ENCODE measurements at regions not wholly inside any gene's neighbourhood (a gene's known extent, or its start where the extent isn't known, plus 50 kb on each side); places are given as distances from the start of the nearest gene placed in this dataset.
"Not testable (repeated sequence)": the region's sequence is repeated elsewhere in the genome, so short reads cannot be mapped to it uniquely, and the experiment has no call there.

GRCh38 chr3:198096015-198096414 lies 136.0 kb downstream of the LMLN start:
- DNase-seq (ENCODE audit: low read depth in 2 of 3, low spot score in 1 of 3) = no peak

GRCh38 chr3:198097048-198097447 lies 137.0 kb downstream of the LMLN start:
- no peak for DNase-seq (ENCODE audit: low read depth in 2 of 3, low spot score in 1 of 3)

DNA sequence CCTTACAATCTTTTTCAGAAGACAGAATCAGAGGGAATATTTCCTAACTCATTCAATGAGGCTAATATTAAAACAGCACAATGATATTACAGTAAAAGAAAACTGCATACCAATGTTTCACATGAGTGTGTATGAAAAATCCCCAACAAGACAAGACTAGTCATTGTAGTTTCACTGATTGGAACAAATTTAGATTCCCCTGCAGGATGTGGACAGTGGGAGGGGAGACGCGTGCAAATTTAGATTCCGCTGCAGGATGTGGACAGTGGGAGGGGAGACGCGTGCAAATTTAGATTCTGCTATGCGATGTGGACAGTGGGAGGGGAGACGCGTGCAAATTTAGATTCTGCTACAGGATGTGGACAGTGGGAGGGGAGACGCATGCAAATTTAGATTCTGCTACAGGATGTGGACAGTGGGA lies 138.7 kb downstream of the LMLN start:
- not testable (repeated sequence) for DNase-seq (ENCODE audit: low read depth in 2 of 3, low spot score in 1 of 3)

- not testable (repeated sequence) for DNase-seq (ENCODE audit: low read depth in 2 of 3, low spot score in 1 of 3)
Observed at GRCh38 chr3:198103070-198103469, 143.1 kb downstream of the LMLN start.

DNA sequence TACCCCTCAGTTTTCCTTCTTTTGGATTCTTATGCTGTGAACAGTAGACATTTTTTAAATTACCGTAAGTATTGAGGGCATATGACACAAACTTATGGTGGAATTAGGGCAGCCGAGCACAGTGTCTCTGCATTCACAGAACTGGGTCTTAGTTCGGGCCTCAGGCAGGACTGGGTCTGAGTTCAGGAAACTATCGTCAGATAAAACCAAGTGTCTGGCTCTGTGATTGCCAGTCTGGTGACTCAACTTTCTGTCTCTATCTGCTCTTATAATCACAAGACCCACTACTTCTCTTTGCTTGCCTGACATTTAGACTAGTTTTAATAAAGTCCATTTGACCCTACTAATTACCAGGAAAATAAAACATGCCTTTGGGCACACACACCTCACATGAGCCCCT lies 146.2 kb downstream of the LMLN start:
- DNase-seq (ENCODE audit: low read depth in 2 of 3, low spot score in 1 of 3) = no peak

DNA sequence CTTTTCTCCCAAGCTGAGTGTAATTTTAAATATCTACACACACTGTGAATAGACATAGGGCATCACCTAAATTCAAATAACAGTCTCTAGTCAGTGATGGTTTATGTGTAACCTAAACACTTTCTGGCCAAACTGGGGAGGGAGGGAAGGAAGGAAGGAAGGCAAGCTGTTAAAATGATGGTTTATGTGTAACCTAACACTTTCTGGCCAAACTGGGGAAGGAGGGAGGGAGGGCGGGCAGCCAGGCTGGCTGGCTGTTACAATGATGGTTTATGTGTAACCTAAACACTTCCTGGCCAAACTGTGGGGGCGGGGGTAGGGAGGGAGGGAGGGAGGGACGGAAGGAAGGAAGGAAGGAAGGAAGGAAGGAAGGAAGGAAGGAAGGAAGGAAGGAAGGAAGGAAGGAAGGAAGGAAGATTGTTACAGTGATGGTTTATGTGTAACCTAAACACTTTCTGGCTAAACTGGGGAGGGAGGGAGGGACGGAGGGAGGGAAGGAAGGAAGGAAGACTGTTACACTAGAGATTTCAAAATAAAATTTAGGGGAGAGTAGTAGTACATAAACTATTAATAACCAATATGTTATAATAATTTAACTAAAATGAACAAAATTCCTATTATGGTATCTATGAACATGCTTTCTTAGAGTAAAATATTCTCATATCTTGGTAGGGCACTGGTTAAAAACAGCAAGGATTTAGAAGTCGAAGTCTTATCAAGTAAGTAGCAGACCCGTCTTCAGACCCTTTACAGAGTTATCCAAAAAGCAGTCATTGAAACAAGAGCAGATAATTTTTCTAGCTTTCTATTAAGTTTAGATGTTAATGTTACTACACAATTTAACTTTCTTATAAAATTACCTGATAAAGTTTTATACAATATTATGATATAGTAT lies 148.1 kb downstream of the LMLN start:
- no peak for DNase-seq (ENCODE audit: low read depth in 2 of 3, low spot score in 1 of 3)

GRCh38 chr3:198109883-198110282 lies 149.9 kb downstream of the LMLN start:
- no peak for DNase-seq (ENCODE audit: low read depth in 2 of 3, low spot score in 1 of 3)

- no peak for DNase-seq (ENCODE audit: low read depth in 2 of 3, low spot score in 1 of 3)
Observed at GRCh38 chr3:198112031-198112430, 152.0 kb downstream of the LMLN start.

- no peak for DNase-seq (ENCODE audit: low read depth in 2 of 3, low spot score in 1 of 3)
Observed at GRCh38 chr3:198113206-198114053, 153.4 kb downstream of the LMLN start.

- not testable (repeated sequence) for DNase-seq (ENCODE audit: low read depth in 2 of 3, low spot score in 1 of 3)
Observed at GRCh38 chr3:198114516-198114915, 154.5 kb downstream of the LMLN start.

DNA sequence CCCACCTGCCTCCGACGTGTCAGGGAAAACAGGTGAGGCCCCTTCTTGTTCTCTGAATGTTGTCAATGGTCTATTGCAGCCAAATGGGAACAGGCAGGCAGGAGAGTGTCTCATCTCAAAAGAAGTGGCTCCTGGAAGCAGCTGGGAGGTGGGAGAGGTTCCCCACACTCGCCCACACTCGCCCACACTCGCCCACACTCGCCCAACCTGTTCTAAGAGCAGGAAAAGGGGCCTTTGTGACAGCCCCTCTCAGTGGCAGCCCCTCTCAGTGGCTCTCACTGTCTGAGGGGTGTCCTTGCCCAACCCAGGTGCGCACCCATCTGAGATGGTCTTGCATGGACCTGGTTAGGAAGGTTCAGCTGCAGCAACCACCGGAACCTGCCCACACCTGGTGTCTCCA lies 162.2 kb downstream of the LMLN start:
- not testable (repeated sequence) for DNase-seq (ENCODE audit: low read depth in 2 of 3, low spot score in 1 of 3)

DNA sequence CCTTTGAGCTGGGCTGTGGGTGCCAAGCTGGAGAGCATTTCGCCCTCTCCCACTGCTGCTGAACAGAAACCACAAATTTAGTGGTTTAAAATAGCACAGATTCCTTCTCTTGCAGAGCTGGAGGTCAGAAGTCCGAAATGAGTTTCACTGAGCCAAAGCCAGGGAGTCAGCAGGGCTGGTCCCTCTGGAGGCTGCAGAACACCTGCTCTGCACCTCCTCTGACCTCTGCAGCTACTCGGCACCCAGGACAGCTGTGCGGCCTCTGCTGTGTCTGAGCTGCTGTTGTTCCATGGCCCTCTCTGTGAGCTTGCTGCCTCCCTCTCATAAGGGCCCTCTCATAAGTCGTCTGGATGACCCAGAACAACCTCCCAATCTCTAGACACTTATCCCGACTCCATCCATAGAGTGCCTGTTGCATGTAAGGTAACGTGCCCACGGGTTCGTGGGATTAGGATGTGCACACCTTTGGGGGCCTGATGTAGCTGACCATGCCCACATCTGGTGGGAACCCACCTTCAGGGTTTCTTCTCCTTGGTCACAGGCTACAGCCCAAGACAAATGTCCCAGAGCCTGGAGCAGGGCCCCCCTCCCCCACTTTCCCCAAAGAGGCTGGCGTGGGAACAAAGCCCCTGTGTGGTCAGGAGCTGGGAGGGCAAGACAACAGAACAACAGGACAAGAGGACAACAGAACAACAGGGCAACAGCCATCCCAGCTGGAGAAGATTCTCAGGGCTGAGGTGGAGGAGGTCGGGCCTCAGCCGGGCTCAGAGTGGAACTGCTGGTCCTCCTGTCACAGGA lies 177.2 kb downstream of the LMLN start:
- DNase-seq (ENCODE audit: low read depth in 2 of 3, low spot score in 1 of 3) = not testable (repeated sequence)

DNA sequence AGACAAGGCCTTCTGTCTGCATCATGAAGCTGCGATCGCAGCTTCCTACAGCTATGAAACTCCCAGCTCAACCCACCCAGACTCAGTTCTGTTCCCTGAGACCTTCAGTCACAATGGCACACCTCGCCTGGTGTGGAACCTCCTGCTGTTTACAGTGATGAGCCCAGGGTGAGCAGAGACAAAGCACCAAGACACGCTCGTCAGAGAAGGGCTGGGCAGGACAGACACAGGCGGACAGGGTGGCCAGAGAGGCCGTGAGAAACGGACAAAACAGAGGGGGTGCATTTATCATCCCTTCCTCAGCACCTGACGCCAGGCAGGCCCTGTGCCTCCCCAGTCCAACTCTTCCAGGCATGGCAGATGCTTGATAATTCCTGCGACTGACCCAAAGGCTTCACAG lies 178.2 kb downstream of the LMLN start:
- not testable (repeated sequence) for DNase-seq (ENCODE audit: low read depth in 2 of 3, low spot score in 1 of 3)

DNA sequence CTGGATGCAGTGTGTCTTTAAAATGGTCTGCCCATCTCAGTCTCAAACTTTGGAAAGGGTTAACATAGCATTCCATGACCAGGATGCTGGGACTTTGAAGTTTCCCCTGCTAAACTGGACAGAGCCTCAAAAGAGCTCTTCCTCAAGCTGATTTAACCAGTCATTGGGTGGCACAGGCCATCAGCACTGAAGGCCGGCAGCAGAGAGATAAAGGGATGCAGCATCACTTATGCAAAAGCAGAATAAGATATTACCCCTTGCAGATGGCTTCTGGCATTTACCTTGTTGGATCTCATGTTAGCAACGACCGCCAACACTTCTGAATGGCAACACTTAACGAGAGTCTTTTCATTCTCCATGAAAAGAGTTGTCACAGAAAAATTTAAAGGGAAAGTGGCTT lies 179.0 kb downstream of the LMLN start:
- not testable (repeated sequence) for DNase-seq (ENCODE audit: low read depth in 2 of 3, low spot score in 1 of 3)

- not testable (repeated sequence) for DNase-seq (ENCODE audit: low read depth in 2 of 3, low spot score in 1 of 3)
Observed at GRCh38 chr3:198139513-198140167, 179.6 kb downstream of the LMLN start.

DNA sequence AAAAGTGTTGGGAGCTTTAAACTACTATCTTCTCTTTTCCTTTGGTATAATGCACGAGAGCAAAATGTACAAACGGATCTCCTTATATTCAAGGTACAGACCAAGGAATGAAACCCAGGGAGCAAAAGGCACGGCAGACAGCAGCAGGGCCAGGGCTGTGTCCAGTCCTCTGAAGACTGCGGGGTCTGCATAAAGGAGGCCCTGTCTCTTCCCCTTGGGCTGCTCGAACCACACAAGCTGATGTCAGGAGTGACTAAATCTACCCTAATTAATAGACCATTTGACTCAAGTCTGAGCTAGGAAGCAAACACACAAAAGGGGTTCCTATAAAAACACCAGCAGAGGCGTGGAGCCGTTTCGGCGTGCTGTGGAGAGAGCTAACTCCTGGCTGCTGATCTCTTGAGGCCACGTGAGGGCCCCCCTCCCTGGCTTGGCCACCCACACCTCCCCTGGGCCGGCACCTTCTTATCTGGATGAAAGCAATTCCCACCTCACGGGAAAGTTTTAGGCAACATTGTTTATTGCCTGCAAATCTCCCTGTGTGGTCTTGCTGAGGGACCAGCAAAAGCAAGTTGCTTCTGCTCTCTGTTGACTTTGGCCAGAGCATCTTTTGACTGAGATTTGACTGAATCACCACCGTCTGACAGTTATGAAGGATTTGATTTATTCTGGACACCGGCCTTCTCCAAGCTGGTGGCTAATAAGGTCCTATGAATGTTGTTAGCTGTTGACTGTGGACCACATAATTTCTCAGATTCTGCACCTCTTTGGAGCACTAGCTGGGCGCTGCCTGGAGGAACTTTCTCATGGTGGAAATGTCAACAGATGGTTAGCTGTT lies 183.5 kb downstream of the LMLN start:
- DNase-seq (ENCODE audit: low read depth in 2 of 3, low spot score in 1 of 3) = not testable (repeated sequence)

DNA sequence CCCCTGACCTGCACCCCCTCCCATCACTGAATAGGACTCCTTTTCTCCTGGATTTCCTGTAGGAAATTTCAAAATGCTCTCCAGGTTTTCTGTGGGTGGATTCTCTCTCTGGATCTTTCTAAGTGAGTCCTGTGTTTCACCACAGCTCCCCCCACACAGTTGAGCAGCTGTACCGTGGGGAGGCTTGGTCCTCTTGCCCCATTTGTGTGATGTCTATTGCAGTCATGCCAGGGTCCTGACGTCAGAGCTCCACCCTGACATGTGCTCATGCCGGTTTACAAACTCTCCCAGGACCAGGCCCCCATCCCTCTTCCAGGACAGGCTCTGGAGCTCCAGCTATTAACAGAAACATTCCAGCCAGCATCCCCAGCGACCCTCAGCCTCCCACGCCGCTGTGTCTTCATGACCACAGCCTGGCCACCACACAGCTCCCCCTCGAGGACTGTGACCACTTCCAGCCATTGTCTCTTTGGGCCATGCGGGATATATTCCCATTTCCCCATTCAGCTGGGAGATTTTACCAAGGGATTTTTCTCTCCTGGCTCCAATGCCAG lies 185.3 kb downstream of the LMLN start:
- DNase-seq (ENCODE audit: low read depth in 2 of 3, low spot score in 1 of 3) = not testable (repeated sequence)

DNA sequence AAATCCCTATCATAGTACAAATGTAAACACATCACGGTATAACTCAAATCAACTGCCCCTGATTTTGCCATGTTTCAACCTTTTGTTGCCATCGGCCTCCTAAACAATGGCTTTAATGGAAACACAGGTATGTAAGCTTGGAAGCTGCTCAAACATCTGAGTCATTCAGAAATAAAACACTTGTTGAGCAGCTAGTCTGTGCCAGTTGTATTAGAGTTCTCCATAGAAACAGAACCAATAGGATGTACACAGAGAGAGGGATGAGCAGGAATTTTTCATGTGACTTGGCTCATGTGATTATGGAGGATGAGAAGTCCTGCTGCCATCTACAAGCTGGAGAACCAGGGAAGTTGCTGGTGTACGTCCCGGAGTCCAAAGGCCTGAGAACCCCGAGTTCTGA lies 186.1 kb downstream of the LMLN start:
- not testable (repeated sequence) for DNase-seq (ENCODE audit: low read depth in 2 of 3, low spot score in 1 of 3)

DNA sequence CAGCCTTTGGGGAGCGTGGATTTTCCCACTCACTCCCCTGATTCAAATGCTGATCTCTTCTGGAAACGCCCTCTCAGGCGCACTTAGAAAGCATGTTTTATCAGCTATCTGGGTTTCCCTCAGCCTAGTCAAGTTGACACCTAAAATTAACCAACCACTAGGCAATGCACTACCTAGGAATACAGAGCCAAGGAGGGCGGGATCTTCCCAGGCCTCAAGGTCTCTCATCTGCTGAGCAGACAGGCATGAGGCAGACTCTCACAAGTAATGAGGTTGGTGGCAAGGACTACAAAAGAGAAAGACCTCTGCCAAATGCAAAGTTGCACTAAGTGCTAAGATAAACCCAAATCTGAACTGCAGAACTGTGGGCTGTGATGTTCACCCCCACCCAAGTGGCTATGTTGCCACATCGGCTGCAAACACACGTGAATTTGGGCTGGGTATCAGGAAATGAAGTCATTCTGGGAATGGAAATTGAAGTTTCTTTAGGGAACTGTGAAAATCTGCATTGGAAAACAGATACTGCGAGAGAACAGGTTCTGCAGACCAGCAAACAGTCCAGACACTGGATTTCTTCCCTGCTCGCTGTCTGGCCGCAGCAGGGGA lies 186.6 kb downstream of the LMLN start:
- not testable (repeated sequence) for DNase-seq (ENCODE audit: low read depth in 2 of 3, low spot score in 1 of 3)
